DOHH2 (cell line): ENCODE measurements at regions not wholly inside any gene's neighbourhood (a gene's known extent, or its start where the extent isn't known, plus 50 kb on each side); places are given as distances from the start of the nearest gene placed in this dataset.

ENCODE experiments used
- H3F3A ChIP-seq: fragments of 200-600 bp; sonication (generic), shearing (Covaris generic); 2 replicates; pipeline ENCODE4 v1.6.0; 2016; ENCODE audit warnings: antibody characterized with exemption, mild to moderate bottlenecking; ENCODE audit not compliant: control insufficient read depth, insufficient read depth
- H3K27ac ChIP-seq: fragments of 200-600 bp; sonication (generic); 2 replicates; pipeline ENCODE4 v1.5.1; 2014; ENCODE audit warnings: low read depth, mild to moderate bottlenecking, low read length, moderate library complexity
- H3K27me3 ChIP-seq: fragments of 200-600 bp; sonication (generic); 2 replicates; pipeline ENCODE4 v1.6.1; 2014; ENCODE audit warnings: mild to moderate bottlenecking, low read length, mixed read lengths; ENCODE audit not compliant: control insufficient read depth
- H3K36me3 ChIP-seq: fragments of 200-600 bp; sonication (generic); 2 replicates; pipeline ENCODE4 v1.6.1; 2014; ENCODE audit warnings: mild to moderate bottlenecking, low read length, moderate library complexity, mixed read lengths; ENCODE audit not compliant: control insufficient read depth
- H3K4me1 ChIP-seq: fragments of 200-600 bp; sonication (generic); 2 replicates; pipeline ENCODE4 v1.6.1; 2014; ENCODE audit warnings: mild to moderate bottlenecking, low read length, mixed read lengths; ENCODE audit not compliant: control insufficient read depth
- H3K4me2 ChIP-seq: fragments of 200-600 bp; sonication (generic); 2 replicates; pipeline ENCODE4 v1.6.0; 2014; ENCODE audit warnings: mild to moderate bottlenecking, low read length, moderate library complexity
- H3K4me3 ChIP-seq: fragments of 200-600 bp; sonication (generic); 2 replicates; pipeline ENCODE4 v1.5.1; 2014; ENCODE audit warnings: mild to moderate bottlenecking, low read length, mixed read lengths
- H3K79me2 ChIP-seq: fragments of 200-600 bp; sonication (generic); 2 replicates; pipeline ENCODE4 v1.6.1; 2014; ENCODE audit warnings: mild to moderate bottlenecking, low read length, mixed read lengths; ENCODE audit not compliant: control insufficient read depth
- H3K9me2 ChIP-seq: fragments of 200-600 bp; sonication (generic); replicated peaks from 2 replicates; pipeline ENCODE4 v1.6.1; 2014; ENCODE audit warnings: mild to moderate bottlenecking, low read length, mixed read lengths; ENCODE audit not compliant: control insufficient read depth
- H3K9me3 ChIP-seq: fragments of 200-600 bp; sonication (generic); 2 replicates; pipeline ENCODE4 v1.6.1; 2014; ENCODE audit warnings: antibody characterized with exemption, low read length, mixed read lengths; ENCODE audit not compliant: control insufficient read depth, insufficient read depth
- H4K20me1 ChIP-seq: fragments of 200-600 bp; sonication (generic); 2 replicates; pipeline ENCODE4 v1.6.0; 2014; ENCODE audit warnings: low read depth, mild to moderate bottlenecking, antibody characterized with exemption, low read length, moderate library complexity; ENCODE audit not compliant: control insufficient read depth, insufficient read depth
- CTCF ChIP-seq: fragments of 200-600 bp; sonication (generic); IDR thresholded peaks from one replicate; pipeline ENCODE4 v1.5.1; 2014; ENCODE audit warnings: antibody characterized with exemption, mild to moderate bottlenecking, low read depth, low read length; ENCODE audit not compliant: poor library complexity, severe bottlenecking
- EZH2phosphoT487 ChIP-seq: fragments of 200-600 bp; sonication (generic); IDR thresholded peaks from 2 replicates; pipeline ENCODE4 v1.6.1; 2017; ENCODE audit warnings: borderline replicate concordance, mild to moderate bottlenecking, antibody characterized with exemption, low read length, moderate library complexity, mixed read lengths

GRCh38 chr4:155521382-155521781 lies 144.6 kb upstream of the MAP9 start:
- Histone ChIP-seq H3K27ac (no peak overlapping the region), H3K4me3 (no peak overlapping the region), H3K9me3 (peaks cover 4% of the 10 kb centered on the region), H3K4me2 (no peak overlapping the region), H3F3A (no peaks in the 10 kb centered on the region), H4K20me1 (no peaks in the 10 kb centered on the region), H3K9me2 (no peaks in the 10 kb centered on the region), H3K36me3 (no peaks in the 10 kb centered on the region), H3K4me1 (no peaks in the 10 kb centered on the region), H3K27me3 (no peaks in the 10 kb centered on the region), H3K79me2 (no peaks in the 10 kb centered on the region)
- TF ChIP-seq CTCF (no peak), EZH2phosphoT487 (no peak)

- Histone ChIP-seq H3K4me3 (no peak overlapping the region), H4K20me1 (no peaks in the 10 kb centered on the region), H3K79me2 (no peaks in the 10 kb centered on the region), H3K9me2 (no peaks in the 10 kb centered on the region), H3K27me3 (no peaks in the 10 kb centered on the region), H3K36me3 (no peaks in the 10 kb centered on the region), H3K4me1 (no peaks in the 10 kb centered on the region), H3F3A (no peaks in the 10 kb centered on the region), H3K27ac (no peak overlapping the region), H3K4me2 (no peak overlapping the region), H3K9me3 (no peaks in the 10 kb centered on the region)
- TF ChIP-seq EZH2phosphoT487 (no peak), CTCF (no peak)
Measured at GRCh38 chr4:155515444-155516075, 138.8 kb upstream of the MAP9 start.

DNA sequence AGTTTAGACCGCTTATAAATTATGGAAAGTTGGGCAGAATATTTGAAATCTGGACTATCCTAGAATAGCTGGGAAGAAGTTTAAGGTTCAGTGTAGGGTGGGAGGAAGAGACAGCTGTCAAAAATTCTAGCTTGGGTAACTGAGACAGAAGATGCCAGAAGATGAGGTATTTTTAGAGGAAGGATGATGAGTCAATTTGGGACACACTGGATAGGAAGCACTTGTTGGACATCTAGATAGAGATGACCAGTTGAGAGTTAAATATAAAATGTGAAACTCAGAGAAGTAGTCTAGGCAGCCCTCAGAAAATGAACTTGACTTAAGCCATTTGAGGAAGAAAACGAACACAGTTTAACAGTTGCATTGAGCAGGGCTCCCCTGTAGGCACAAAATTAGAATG lies 137.9 kb upstream of the MAP9 start:
- no peaks in the 10 kb centered on the region for H3K79me2 ChIP-seq
- no peak for TF ChIP-seq CTCF
- no peak for TF ChIP-seq EZH2phosphoT487
- no peak overlapping the region for H3K4me2 ChIP-seq
- H3K4me3 ChIP-seq, result no peak overlapping the region
- H3K9me2 ChIP-seq, result no peaks in the 10 kb centered on the region
- H3K27me3 ChIP-seq, result no peaks in the 10 kb centered on the region
- H3K36me3 ChIP-seq, result no peaks in the 10 kb centered on the region
- H3K4me1 ChIP-seq, result no peaks in the 10 kb centered on the region
- no peaks in the 10 kb centered on the region for H4K20me1 ChIP-seq
- H3F3A ChIP-seq, result no peaks in the 10 kb centered on the region
- no peak overlapping the region for H3K27ac ChIP-seq
- no peaks in the 10 kb centered on the region for H3K9me3 ChIP-seq
